ENCODE measurements at regions not wholly inside any gene's neighbourhood (a gene's known extent, or its start where the extent isn't known, plus 50 kb on each side); places are given as distances from the start of the nearest gene placed in this dataset.

DNA sequence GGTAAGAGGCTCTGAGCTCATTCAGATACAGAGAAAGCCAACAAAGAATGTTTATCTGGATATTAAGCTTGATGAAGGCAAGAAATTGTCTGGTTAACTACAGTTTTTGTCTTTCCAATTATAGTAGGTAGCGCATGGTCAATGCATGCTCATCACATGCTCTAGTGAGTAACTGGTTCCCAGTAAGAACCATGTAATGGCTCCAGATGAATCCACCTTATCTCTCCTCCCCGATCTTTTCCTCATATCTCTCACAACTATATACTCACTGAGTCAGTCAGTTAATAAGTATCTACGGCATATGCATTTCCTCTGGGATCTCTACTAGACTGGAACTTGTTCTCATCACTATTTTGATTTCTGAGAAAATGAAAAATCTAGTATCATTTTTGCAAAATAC, 340.7 kb upstream of the DYNLRB2 start:
- Histone ChIP-seq H3K27ac (no peak overlapping the region), H3K27me3 (no peaks in the 10 kb centered on the region), H3K4me1 (replicated peaks in 1 of 2) (no peaks in the 10 kb centered on the region), H3K4me3 (no peak overlapping the region), H3K9me3 (replicated peaks in 1 of 3) (no peaks in the 10 kb centered on the region), H3K36me3 (replicated peaks in 1 of 2) (no peaks in the 10 kb centered on the region)
- intact Hi-C loops (cut with DNase I): no loop called here
- TF ChIP-seq POLR2A (IDR thresholded peaks at IDR 0.05): no peak
- TF ChIP-seq, protein P1, sequence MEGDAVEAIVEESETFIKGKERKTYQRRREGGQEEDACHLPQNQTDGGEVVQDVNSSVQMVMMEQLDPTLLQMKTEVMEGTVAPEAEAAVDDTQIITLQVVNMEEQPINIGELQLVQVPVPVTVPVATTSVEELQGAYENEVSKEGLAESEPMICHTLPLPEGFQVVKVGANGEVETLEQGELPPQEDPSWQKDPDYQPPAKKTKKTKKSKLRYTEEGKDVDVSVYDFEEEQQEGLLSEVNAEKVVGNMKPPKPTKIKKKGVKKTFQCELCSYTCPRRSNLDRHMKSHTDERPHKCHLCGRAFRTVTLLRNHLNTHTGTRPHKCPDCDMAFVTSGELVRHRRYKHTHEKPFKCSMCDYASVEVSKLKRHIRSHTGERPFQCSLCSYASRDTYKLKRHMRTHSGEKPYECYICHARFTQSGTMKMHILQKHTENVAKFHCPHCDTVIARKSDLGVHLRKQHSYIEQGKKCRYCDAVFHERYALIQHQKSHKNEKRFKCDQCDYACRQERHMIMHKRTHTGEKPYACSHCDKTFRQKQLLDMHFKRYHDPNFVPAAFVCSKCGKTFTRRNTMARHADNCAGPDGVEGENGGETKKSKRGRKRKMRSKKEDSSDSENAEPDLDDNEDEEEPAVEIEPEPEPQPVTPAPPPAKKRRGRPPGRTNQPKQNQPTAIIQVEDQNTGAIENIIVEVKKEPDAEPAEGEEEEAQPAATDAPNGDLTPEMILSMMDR (IDR thresholded peaks at IDR 0.05): no peak
- 82 to 93% (median 85%) methylated on average over 3 of the region's 3 CpGs for WGBS, 4 donors
- DNase-seq: no peak

DNA sequence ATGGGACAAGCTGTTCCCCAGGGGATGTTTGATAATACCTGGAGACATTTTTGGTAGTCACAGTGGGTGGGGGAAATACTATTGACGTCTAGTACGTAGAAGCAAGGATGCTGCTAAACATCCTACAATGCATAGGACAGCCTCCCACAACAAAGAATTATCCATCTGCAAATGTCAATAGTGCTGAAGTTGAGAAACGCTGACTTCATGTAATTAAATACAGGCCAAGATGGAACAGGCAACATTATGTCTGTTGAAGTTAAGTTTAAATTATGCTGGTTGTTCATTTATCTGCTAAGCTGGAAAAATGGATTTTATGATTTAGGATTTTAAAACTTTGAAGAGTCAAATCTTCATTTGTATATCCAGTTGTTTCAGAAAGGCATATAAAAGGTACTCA, 341.2 kb upstream of the DYNLRB2 start:
- Histone ChIP-seq H3K36me3 (replicated peaks in 1 of 2) (no peaks in the 10 kb centered on the region), H3K9me3 (replicated peaks in 1 of 3) (no peaks in the 10 kb centered on the region), H3K27ac (no peak overlapping the region), H3K4me1 (replicated peaks in 1 of 2) (no peaks in the 10 kb centered on the region), H3K4me3 (no peak overlapping the region), H3K27me3 (no peaks in the 10 kb centered on the region)
- TF ChIP-seq POLR2A (IDR thresholded peaks at IDR 0.05): no peak
- TF ChIP-seq, protein P1 (IDR thresholded peaks at IDR 0.05): no peak
- WGBS, 4 donors: 71 to 89% (median 79%) methylated on average over 3 of the region's 3 CpGs
- intact Hi-C loops (cut with DNase I): no loop called here
- DNase-seq: no peak

DNA sequence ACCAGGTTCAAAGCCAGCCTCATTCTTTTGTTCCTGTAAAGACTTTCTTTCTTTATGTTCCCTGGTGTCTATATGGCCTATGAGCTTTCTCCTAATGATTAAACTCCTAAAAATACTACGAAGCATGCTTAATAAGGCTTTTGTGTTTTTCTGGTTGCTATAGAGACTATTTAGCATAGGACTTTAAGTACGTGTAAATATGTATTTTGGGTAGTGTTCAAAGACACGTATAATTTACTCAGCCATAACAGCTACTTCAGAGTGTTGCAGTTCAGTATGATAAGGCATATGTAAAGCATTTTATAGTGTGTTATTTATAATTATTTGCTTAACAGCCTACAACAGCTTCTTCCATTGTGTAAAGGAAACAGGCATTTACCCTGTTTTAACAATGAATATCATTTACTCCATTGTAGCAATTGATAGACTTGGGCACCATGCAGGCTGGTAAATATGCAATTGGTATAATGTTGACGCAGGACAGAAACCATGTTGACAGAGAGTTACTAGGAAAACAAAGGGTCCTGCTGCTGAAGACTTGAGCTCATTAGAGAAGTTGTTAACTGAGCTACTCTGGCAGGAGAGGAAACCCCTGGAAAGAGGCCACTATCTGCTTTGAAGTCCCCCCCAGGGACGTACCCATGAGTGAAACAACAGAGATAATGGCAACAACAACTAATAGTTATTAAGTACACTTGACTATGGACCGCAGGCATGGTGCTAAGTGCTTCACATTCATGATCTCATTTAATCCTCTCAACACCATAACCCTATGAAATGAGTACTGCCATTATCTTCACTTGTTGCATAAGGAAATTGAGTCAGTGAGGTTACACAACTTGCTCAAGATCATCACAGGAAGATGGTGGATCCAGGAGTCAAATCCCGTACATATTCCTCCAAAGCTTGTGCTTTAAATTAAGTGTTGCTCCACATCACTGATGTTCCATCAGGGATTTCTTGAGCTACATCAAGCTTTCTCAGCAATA, 342.2 kb upstream of the DYNLRB2 start:
- no peak for TF ChIP-seq POLR2A (IDR thresholded peaks at IDR 0.05)
- TF ChIP-seq, protein P1 (IDR thresholded peaks at IDR 0.05): no peak
- no peaks in the 10 kb centered on the region for H3K4me1 ChIP-seq (replicated peaks in 1 of 2)
- intact Hi-C loops (cut with DNase I): no loop called here
- DNase-seq: no peak
- no peaks in the 10 kb centered on the region for H3K27me3 ChIP-seq
- no peak overlapping the region for H3K4me3 ChIP-seq
- H3K36me3 ChIP-seq (replicated peaks in 1 of 2): no peaks in the 10 kb centered on the region
- no peak overlapping the region for H3K27ac ChIP-seq
- 63 to 74% (median 64%) methylated on average over 7 of the region's 7 CpGs for whole genome bisulfite sequencing, 4 donors
- H3K9me3 ChIP-seq (replicated peaks in 1 of 3): no peaks in the 10 kb centered on the region

DNA sequence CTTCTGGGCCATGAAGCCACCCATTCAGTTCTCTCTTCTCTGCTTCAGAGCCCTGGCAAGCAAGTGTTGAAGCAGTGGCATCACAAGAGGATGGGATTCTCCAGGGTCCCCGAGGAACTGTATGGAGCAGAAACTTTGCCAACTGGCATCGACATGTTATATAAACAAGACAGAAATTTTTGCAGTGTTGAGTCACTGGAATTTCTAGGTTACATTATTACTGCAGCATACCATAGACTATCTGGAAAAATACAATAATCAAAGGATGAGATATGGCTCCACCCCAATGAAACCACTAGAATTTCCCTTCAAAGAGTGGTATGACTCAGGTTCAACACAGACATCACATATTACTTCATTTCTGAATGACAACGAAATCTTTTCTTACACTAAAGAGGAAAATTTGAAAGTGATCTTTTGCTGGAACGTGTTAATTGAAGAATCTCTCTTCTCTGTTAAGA, 343.0 kb upstream of the DYNLRB2 start:
- TF ChIP-seq POLR2A (IDR thresholded peaks at IDR 0.05): no peak
- TF ChIP-seq, protein P1 (IDR thresholded peaks at IDR 0.05): no peak
- no peaks in the 10 kb centered on the region for H3K36me3 ChIP-seq (replicated peaks in 1 of 2)
- DNase-seq: no peak
- H3K27me3 ChIP-seq: no peaks in the 10 kb centered on the region
- H3K9me3 ChIP-seq (replicated peaks in 1 of 3): no peaks in the 10 kb centered on the region
- H3K4me1 ChIP-seq (replicated peaks in 1 of 2): no peaks in the 10 kb centered on the region
- no peak overlapping the region for H3K27ac ChIP-seq
- no peak overlapping the region for H3K4me3 ChIP-seq
- intact Hi-C loops (cut with DNase I): no loop called here
- 60 to 83% (median 65%) methylated on average over 4 of the region's 4 CpGs for WGBS, 4 donors
